ENCODE measurements at regions not wholly inside any gene's neighbourhood (a gene's known extent, or its start where the extent isn't known, plus 50 kb on each side); places are given as distances from the start of the nearest gene placed in this dataset.
"Not testable (repeated sequence)": the region's sequence is repeated elsewhere in the genome, so short reads cannot be mapped to it uniquely, and the experiment has no call there.

GRCh38 chr7:56291-56913 is 136.0 kb upstream of the FAM20C start:
- no peak for DNase-seq

- DNase-seq, result no peak
Measured at GRCh38 chr7:57071-57470, 135.3 kb upstream of the FAM20C start.

DNA sequence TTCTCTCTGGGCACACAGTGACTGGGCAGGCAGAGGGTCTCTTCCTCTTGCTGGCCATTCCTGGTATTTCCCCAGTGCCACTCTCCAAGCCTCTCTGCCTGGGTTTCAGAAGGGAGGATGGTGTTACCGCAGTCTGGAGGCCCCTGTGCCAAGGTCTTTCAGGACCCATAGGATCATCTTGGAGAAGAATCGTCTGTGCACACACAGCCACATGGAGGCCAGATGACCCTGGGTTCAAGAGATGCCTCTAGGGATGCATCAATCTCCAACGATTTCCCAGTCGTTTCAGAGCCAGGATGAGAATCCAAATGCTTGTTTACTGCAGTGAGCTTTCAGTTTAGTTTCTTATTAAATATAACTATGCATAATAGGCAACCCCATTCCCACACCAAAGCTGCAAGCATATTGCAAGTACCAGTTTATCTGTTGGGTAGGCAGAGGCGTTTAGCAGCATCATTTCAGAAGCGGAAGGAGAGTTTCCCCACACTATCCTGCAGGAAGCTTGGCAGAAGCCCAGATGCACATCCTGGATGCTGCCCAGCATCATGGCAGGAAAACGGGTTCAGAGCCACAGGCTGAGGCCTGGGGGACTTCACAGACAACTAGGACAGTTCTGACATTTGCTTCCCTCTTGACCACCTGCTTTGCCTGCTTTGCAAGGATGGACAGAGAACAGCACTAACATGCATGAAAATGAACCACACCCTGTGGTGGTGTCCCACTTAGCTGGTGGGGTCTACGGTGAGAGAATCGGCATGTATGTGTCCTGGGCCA is 134.7 kb upstream of the FAM20C start:
- DNase-seq, result no peak

DNA sequence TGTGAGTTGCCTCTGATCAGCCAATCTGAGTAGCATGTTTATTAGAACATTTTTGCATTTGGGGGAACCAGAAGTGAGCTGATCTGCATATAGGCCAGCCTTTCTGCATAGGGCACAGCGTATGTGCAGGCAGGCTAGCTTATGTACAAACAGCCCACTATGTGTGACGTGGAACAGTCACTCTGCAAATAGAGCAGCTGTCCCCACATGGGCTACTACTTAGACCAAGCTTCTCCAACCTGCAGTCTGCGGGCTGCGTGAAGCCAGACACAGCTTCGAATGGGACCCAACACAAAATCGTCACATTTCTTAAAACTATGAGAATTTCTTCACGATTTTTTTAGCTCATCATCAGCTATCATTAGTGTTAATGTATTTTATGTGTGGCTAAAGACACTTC is 134.1 kb upstream of the FAM20C start:
- DNase-seq, result no peak

DNA sequence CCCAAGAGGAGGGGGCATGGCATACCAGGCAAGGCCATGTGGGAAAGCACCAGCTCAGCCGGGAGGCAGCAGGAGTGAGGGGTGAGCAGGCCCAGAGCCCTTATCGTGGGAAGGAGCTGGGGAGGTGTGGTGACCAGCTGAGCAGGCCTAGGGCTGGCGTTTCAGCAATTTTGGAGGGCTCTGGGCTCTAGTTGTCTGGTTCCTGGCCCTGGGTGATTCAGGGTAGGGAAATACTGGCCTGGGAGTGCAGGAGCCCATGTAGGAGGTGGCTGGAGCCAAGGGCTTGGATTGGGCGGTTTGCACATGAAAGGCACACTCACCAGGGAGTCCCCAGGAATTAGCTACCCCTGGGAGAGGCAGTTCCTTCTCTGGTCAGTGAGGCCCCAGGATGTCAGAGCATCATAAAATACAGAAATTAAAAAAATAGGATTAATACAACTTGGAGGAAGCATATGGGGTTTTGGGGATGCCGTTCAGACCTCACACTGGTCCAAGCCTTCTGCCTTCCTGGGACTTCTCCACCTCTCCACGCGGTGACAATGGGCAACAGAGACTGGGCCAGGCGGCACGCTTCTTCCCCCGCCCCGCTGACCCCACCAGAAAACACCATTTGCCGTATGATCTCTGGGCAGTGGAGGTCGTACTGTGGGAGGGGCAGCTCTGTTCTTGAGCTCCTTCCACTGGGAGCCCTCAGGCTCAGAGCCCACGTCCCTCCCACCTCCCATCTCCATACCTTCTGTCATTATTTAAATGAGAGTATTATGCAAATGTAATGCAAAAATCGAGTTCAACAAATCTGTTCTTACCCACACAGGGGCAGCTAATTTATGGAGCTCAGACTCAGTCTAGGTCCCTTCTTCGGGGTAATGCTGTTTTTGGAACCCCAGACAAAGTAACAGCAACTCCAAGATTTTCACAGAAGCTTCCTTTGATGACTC is 133.0 kb upstream of the FAM20C start:
- no peak for DNase-seq

- DNase-seq, result no peak
Measured at GRCh38 chr7:60017-60675, 132.2 kb upstream of the FAM20C start.

- no peak for DNase-seq
Measured at GRCh38 chr7:60706-61105, 131.7 kb upstream of the FAM20C start.

DNA sequence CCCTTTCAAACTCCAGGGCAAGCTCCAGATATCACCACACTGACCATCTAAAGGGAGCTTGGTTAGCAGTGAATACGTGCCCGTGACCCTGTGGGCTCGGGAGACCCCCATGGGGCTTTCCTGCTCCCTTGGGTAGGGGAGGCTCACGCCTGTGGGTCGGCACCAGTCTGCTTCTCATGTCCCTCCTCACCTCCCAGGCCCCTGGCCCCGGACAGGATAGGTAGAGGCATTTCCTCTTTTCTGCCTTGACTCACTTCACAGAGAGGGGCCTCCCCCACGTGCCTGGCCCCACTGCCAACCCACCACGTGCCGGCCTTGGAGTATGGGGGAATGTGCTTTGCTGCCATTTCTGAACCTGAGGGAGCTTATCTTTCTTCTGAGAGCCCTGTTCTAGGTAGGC is 131.3 kb upstream of the FAM20C start:
- DNase-seq, result peak; percentile 20

DNA sequence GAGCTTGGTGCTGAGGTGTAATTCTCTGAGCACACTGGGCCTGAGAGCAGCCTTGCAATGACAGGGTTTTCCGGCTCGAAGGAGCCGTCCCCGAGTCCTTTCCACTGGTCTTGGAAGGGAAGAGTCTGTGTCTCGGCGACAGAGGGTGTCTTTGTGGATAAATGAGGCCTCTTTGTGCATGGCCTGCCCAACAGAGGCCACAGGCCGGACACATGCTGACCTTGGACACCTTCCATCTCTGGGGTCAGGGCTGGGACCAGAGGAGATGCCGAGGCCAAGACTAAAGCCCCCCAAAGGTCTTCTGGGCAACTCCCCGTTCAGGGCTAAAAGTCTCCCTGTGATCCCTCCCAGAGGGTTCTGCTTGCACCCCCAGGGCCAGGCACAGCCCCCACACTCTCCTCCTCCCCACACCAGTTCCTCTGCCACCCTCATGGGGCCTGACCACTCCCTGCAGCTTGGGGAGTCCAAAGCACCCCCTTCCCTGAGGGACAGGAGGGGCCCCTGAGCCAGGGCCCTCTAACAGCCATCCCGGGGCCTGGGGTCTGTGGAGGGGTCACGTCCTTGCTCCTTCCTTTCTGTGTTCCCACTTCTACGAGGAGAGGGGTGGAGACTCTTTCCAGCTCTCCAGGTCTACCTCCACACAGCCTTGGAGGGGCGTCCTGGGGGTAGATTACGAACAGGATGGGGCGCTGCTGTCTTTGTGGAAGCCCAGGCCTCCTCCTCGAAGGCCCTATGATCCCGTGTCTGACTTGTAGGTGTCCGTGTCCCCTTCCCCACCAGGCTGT is 130.6 kb upstream of the FAM20C start:
- DNase-seq, result no peak

DNA sequence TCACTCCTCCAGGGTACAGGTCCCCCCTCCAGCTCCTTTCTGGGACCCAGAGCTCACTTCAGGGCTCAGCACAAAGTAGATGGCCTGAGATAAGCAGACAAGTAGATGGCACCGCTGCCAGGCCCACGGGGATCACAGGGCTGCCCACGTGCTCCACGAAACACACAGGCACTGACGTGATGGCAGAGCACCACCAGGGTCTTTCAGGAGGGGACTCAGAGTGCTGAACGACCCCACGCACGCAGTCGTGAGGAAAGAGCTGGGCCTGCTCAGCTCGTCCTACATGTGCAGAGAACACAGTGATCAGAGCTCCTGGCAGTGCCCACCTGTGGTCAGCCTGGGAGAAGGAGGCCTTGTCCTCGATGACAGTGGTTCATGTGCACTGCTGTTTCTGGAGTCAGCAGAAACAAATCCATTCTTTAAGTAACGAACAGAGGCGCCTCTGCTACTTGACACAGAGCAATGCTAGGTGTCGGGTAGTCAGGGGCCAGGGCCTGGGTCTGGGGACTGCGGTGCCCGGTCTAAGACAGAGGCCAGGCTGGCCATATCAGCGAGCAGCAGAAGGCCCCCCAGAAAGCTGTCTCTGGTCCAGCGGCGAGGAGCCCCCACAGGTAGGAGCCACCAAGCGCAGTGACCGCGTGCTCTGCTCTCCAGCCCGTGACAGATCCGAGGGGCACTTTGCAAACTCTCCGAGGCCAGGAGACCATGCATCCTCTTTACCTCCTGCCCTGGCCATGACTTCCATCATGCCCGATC is 129.8 kb upstream of the FAM20C start:
- no peak for DNase-seq

GRCh38 chr7:63117-63480 is 129.3 kb upstream of the FAM20C start:
- DNase-seq, result no peak

DNA sequence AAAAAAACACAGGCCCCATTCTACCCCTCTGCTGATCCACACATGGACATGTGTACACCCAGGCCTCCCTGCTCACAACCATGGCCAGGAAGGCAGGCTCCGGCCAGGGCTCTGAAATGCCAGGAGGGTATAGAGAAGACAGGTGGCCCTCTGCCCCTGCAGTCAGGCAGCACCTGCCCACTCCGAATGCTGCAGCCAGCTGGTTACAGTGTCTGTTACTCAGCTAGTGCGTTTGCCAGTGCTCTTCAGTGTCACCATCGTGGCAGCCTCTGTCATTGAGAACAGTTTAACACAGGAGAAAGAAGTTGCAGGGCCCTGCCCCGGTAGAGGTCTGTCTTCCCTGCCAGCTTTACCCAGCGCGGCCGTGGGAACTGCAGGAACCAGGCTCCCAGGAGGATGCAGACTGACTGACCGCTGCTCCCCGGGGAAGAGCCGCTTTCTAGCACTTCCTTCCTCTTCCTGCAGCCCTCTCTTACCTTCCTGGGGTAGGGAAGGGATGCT is 128.8 kb upstream of the FAM20C start:
- no peak for DNase-seq

DNA sequence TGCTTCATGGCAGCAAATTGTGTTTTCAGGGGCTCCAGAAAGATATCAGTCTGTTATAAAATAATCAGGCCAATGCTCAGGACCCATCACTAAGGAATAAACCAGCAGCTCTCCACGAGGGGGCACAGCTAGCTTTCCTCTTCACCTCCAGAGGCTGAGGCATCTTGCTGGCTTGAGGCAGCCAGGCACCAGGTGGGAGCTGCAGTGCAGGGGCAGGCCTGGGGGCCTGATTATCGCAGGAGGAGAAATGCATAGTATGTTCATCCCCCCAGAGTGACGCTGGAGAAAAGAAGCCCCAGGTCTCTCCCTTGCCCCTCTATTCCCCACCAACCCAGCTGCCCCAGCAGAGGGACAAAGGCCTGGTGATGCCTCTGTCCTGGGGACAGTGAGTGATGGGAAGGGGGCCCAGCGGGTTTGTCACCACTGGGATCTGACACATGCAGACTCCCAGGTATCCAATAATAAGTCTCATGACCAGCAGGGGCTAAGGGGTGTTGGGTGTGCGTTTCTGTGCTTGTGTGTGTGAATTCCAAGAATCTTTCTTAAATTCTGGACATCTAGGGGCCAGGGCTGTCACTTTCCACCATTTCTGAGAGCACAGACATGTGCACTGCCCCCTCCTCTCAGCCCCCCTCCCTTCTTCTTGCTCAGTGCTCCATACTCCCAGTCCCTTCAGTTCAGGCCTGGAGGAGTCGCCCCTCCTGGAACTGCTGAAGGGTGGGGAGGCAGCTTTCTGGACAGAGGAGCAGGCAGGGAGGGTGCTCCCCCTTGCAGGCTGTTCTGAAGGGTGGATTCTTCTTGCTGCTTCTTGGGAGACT is 128.1 kb upstream of the FAM20C start:
- DNase-seq, result peak; percentile 51

- DNase-seq, result no peak
Measured at GRCh38 chr7:64916-65341, 127.4 kb upstream of the FAM20C start.

GRCh38 chr7:65554-65953 is 126.8 kb upstream of the FAM20C start:
- DNase-seq, result no peak

GRCh38 chr7:66296-66695 is 126.1 kb upstream of the FAM20C start:
- no peak for DNase-seq

DNA sequence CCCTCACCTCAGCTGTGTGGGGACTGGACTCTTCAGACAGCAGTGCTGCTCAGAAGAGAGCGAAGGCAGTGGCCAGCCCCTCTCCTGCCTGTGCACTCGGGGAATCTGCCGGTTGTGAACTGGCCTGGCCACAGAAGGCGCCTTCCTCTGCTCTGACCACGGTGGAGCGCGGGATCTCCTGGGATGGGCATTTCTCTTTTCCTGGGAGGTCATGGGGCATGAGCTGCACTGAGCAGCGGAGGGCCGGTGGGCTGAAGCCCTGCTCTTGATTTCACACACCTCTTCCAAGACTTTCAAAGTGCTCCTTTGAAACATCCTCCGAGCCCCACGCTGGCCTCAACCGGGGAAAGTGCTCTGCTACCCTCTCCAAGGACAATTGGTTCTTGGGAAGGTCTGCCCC is 125.6 kb upstream of the FAM20C start:
- no peak for DNase-seq

DNA sequence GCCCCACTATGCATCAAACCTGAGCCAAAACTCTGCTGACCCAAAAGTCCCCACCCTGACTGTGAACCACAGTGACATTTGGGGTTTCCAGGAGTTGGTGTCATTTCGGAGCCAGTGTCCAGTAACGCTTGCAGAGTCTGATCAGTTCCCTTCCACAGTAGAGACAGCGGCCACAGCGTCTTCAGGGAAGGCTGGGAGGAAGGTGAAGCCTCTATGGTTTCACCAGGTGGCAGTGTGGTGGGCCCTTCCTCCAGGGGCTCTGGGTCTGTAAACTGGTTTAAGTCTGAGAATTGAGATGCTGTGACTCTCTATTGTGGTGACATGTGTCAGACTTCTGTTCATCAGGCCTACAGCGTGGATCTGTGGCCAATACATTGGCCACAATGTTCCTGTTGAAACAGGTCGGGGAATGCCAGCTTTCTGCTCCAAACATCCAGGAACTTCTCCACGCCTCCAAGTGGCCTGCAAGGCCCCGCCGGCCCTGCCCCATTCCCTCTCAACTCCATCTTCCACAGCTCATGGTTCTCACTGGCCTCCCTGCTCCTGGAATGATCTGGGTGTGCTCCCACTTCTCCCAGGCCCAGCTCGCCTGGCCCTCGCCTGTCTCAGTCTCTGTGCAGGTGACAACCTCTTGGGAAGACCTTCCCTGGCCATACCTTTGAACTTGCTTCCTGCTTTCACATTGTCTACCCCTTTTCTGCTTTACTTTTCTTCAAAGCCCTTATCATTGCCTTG is 124.5 kb upstream of the FAM20C start:
- no peak for DNase-seq

DNA sequence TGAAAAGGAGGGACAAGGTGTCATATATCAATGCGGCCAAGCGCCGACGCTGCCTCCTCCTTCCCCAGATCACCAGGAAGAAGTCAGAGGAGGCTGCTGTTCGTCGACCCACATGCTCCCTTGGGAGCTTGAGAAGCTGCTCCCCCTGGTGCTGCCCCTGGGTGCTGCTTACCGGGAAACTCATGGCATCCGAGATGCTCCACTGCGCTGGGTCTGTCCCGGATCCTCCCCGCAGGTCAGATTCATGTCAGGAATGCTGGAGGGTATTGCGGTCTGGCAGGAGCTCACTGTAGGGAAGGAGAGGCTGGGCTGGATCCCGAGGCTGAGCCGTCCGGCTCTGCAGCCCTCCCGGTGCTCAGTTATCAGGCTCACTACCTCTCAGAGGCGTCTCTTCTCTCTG is 123.7 kb upstream of the FAM20C start:
- DNase-seq, result no peak

- DNase-seq, result not testable (repeated sequence)
Measured at GRCh38 chr7:69052-69451, 123.3 kb upstream of the FAM20C start.
